Neural crest cell (in vitro differentiated cells): ENCODE measurements at regions not wholly inside any gene's neighbourhood (a gene's known extent, or its start where the extent isn't known, plus 50 kb on each side); places are given as distances from the start of the nearest gene placed in this dataset.

Experiments used
- DNase-seq: peaks from one replicate; pipeline ENCODE4 v3.0.0; 2021; ENCODE audit warnings: low read depth, mixed read lengths, low spot score
- H3K27ac Mint-ChIP-seq: one replicate; pipeline ENCODE4 v1.8.0; 2021; ENCODE audit warnings: mild to moderate bottlenecking, mixed read lengths; ENCODE audit not compliant: unreplicated experiment
- H3K27me3 Mint-ChIP-seq: 2 replicates; pipeline ENCODE4 v1.8.0; 2021; ENCODE audit warnings: low read depth, mild to moderate bottlenecking, mixed read lengths
- H3K36me3 Mint-ChIP-seq: 2 replicates; pipeline ENCODE4 v1.8.0; 2021; ENCODE audit warnings: low read depth, mild to moderate bottlenecking, mixed read lengths
- H3K4me1 Mint-ChIP-seq: 2 replicates; pipeline ENCODE4 v1.8.0; 2021; ENCODE audit warnings: mixed read lengths
- H3K4me3 Mint-ChIP-seq: one replicate; pipeline ENCODE4 v1.8.0; 2021; ENCODE audit warnings: mild to moderate bottlenecking, mixed read lengths
- H3K9me3 Mint-ChIP-seq: 2 replicates; pipeline ENCODE4 v1.8.0; 2021; ENCODE audit warnings: mixed read lengths
- CTCF ChIP-seq: fragments of 200-600 bp; sonication (generic); conservative IDR thresholded peaks from 2 replicates; pipeline ENCODE4 v1.5.0; 2021; ENCODE audit warnings: antibody characterized with exemption, mild to moderate bottlenecking

GRCh38 chr5:91956738-91957137 is 573.6 kb upstream of the ARRDC3 start:
- H3K27me3 Mint-ChIP-seq: no peaks in the 10 kb centered on the region
- H3K27ac Mint-ChIP-seq: no peak overlapping the region
- H3K4me1 Mint-ChIP-seq: no peaks in the 10 kb centered on the region
- H3K4me3 Mint-ChIP-seq: no peak overlapping the region
- H3K9me3 Mint-ChIP-seq: peaks cover 3% of the 10 kb centered on the region
- H3K36me3 Mint-ChIP-seq: no peaks in the 10 kb centered on the region
- TF ChIP-seq CTCF: no peak
- no peak for DNase-seq

- Mint-ChIP-seq H3K4me1 (no peaks in the 10 kb centered on the region), H3K36me3 (no peaks in the 10 kb centered on the region), H3K9me3 (no peaks in the 10 kb centered on the region), H3K27ac (no peak overlapping the region), H3K27me3 (no peaks in the 10 kb centered on the region), H3K4me3 (no peak overlapping the region)
- no peak for DNase-seq
- TF ChIP-seq CTCF: no peak
These were observed 572.5 kb upstream of the ARRDC3 start for GRCh38 chr5:91955610-91956009.

- DNase-seq: no peak
- Mint-ChIP-seq H3K9me3 (no peaks in the 10 kb centered on the region), H3K4me1 (no peaks in the 10 kb centered on the region), H3K27me3 (no peaks in the 10 kb centered on the region), H3K4me3 (no peak overlapping the region), H3K36me3 (no peaks in the 10 kb centered on the region), H3K27ac (no peak overlapping the region)
- TF ChIP-seq CTCF: no peak
These were observed 571.0 kb upstream of the ARRDC3 start for GRCh38 chr5:91954136-91954535.

DNA sequence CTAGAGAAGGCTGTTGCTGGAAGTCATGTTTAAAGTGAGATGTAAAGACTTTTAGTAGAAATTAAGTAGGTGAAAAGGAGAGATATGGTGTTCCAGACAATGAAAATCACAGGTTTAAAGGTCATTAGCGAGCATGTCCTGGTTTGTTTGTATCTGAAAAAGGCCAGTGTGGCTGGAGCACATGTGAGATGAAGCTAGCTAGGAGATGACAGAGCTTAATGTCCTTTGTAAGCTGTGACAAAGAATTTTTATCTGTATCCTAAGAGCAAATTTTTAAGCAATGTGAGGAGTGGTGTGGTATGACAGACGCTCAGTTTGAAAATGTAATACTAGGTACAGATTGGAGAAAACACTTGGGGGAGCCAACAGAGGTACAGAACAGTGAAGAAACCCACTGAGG is 567.2 kb upstream of the ARRDC3 start:
- no peak for TF ChIP-seq CTCF
- Mint-ChIP-seq H3K36me3 (no peaks in the 10 kb centered on the region), H3K4me1 (no peaks in the 10 kb centered on the region), H3K27ac (no peak overlapping the region), H3K9me3 (peaks cover 2% of the 10 kb centered on the region), H3K27me3 (no peaks in the 10 kb centered on the region), H3K4me3 (no peak overlapping the region)
- DNase-seq: no peak

- no peak for TF ChIP-seq CTCF
- H3K9me3 Mint-ChIP-seq: peaks cover 5% of the 10 kb centered on the region
- no peaks in the 10 kb centered on the region for H3K4me1 Mint-ChIP-seq
- no peak overlapping the region for H3K27ac Mint-ChIP-seq
- no peaks in the 10 kb centered on the region for H3K27me3 Mint-ChIP-seq
- no peak overlapping the region for H3K4me3 Mint-ChIP-seq
- H3K36me3 Mint-ChIP-seq: no peaks in the 10 kb centered on the region
- no peak for DNase-seq
These were observed 563.8 kb upstream of the ARRDC3 start for GRCh38 chr5:91946870-91947269.

GRCh38 chr5:91941588-91941987 is 558.5 kb upstream of the ARRDC3 start:
- H3K4me3 Mint-ChIP-seq: no peak overlapping the region

More at GRCh38 chr5:91941588-91941987, 558.5 kb upstream of the ARRDC3 start:
- Mint-ChIP-seq H3K27ac (no peak overlapping the region), H3K9me3 (peaks cover 10% of the 10 kb centered on the region), H3K36me3 (no peaks in the 10 kb centered on the region), H3K27me3 (no peaks in the 10 kb centered on the region), H3K4me1 (no peaks in the 10 kb centered on the region)
- no peak for TF ChIP-seq CTCF
- DNase-seq: no peak
